HUDEP-2 (cell line): ENCODE measurements at regions not wholly inside any gene's neighbourhood (a gene's known extent, or its start where the extent isn't known, plus 50 kb on each side); places are given as distances from the start of the nearest gene placed in this dataset.
"Not testable (repeated sequence)": the region's sequence is repeated elsewhere in the genome, so short reads cannot be mapped to it uniquely, and the experiment has no call there.

Experiments used
- DNase-seq, 76 experiments: peaks; one replicate each; lab custom pipeline; 2025; ENCODE audit not compliant: unreplicated experiment in 76 of 76; lab: John Stamatoyannopoulos, UW

- no peak for DNase-seq
Observed at GRCh38 chr11:44387825-44388224, 77.9 kb upstream of the ALX4 start.

GRCh38 chr11:44388828-44389657, 79.1 kb upstream of the ALX4 start:
- no peak for DNase-seq

- no peak for DNase-seq
Observed at GRCh38 chr11:44389963-44390605, 80.1 kb upstream of the ALX4 start.

DNA sequence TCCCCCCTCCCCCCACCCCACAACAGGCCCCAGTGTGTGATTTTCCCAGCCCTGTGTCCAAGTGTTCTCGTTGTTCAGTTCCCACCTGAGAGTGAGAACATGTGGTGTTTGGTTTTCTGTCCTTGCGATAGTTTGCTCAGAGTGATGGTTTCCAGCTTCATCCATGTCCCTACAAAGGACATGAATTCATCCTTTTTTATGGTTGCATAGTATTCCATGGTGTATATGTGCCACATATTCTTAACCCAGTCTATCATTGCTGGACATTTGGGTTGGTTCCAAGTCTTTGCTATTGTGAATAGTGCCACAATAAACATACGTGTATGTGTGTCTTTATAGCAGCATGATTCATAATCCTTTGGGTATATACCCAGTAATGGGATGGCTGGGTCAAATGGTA, 81.1 kb upstream of the ALX4 start:
- not testable (repeated sequence) for DNase-seq

DNA sequence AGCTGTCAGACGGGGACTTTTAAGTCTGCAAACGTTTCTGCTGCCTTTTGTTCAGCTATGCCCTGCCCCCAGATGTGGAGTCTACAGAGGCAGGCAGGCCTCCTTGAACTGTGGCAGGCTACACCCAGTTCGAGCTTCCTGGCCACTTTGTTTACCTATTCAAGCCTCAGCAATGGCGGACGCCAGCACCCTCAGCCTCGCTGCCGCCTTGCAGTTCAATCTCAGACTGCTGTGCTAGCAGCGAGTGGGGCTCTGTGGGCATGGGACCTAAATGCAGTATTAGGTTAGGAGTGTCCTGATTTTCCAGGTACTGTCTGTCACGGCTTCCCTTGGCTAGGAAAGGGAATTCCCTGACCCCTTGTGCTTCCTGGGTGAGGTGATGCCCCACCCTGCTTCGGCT, 86.8 kb upstream of the ALX4 start:
- not testable (repeated sequence) for DNase-seq

GRCh38 chr11:44397586-44398178, 87.7 kb upstream of the ALX4 start:
- DNase-seq, result peak in 1 of 76 experiments; percentile 24

- DNase-seq, result no peak
Observed at GRCh38 chr11:44398266-44399030, 88.5 kb upstream of the ALX4 start.

DNA sequence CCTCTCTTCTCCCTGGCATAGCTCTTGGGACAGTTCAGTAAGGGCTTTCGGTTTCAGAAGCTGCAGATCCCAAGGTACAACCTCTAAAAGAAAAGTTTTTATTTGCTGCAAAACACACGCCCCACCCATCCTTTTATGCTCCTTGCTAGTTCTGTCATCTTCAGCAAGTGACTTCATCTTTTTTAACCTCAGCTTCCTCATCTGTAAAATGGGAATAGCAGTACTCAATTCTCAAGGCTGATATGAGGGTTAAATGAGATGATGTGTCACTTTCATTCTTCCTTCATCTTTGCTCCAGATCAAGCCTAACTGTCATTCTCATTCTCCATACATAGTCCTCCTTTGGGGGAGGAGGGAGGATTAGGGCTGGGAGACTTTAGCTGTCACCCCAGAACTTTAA, 90.0 kb upstream of the ALX4 start:
- DNase-seq, result no peak

DNA sequence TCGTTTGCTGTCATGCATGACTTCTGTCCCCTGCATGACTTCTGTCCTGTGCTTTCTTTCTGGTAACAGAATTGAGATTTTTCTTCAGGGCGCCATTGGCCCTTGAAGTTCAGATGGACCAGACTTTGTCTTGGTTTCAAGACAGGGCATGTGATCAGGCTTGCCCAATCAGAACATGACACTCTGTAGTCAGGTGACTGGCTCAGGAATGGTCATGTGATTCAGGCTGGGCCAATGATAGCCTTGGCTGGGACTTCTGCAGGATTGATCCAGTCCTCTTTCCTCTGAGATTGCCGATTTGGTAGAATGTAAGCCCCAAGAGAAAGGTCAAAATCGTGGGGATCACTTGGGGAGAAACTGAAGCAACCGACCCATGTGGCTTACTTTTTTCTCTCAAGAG, 90.5 kb upstream of the ALX4 start:
- no peak for DNase-seq

GRCh38 chr11:44402466-44403075, 92.6 kb upstream of the ALX4 start:
- no peak for DNase-seq

DNA sequence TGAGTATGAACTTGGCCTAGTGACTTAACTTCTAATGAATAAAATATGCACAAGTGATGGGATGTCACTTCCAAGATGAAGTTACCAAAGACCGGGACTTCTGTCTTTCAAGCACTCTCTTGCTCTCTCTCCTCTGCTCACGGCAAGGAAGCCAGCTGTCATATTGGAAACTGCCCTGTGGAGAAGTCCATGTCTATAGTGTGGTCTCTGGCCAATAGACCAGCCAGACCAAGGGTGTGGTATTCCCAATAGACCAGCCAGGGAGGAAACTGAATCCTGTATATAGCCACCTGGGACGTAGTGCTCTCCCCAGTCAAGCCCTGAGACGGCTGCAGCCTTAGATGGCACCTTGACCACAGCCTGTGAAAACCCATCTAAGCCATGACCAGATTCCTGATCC, 93.2 kb upstream of the ALX4 start:
- DNase-seq, result no peak

DNA sequence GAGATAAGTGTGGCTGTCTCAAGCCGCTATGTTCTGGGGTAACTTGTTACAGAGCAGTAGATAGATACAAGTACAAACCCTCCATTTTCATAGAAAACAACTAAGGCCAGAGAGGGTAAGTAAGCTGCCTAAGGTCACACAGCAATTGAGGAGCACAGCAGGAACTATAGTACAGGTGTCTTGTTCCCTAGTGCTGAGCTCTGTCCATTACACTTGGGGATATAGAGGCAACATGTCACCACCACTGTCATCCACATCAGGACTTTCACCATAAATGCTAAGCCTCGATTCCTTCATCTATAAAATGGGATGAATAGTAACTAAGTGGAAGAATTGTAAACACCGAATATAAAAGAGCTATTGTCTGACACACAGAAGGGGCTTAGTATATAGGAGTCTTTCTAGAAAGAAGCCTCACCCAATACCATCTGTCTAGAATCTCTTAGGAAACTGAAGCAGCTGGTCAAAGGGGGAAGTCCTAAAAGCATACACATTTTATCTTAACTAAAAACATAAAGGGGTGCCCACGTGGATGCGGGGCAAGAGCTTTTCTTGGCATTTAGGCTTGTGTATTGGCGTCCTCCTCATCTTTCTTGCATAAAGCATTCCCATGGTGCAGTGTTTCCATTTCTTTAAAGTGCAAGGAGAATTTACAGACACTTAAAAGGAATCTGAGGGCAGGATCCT, 93.8 kb upstream of the ALX4 start:
- no peak for DNase-seq

DNA sequence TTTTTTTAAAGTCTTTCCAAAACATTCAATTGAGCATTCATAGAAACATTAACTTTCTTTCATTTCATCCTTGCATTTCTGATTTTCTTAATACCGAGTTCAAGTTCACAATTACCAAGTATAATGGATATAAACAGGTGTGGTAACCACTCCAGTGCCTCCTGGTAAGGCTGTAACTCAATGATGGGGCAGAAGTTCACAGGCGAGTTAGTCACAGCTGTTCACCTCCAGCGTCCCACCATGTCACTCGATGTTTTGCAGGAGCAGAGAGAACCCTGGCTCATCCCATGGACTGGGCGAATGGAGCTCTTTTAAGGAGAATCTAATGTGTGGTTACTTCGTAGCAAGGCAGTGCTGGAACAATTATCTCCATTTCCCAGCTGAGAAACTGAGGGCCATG, 94.4 kb upstream of the ALX4 start:
- DNase-seq, result no peak

DNA sequence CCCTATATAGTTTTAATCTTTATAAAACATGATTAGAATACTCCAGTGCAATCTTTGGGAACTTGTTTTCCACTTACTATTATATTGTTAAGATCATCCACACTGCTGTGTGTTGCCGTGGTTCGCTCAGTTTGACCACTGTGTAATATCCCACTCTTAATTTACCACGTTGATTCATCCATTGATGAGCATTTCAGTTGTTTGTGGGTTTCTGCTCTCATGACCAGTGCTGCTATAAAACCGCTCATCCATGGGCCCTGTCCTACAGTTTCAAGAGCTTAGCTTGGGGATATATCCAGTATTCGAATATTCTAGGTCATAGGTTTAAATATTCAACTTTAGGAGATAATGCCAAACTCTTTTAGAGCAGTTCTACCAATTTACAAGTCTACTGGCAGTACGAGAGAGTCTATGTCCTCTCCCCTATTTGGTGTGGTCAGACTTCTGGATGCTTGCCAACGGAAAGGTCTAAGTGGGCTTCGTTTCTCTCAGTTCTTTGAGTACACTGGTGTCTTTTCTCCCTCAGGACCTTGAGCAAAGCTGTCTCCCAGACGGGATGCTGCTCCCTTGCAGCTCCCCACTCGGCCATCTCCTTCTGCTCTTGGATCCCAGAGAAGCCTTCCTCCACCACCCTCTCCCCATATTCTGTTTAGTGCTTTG, 94.9 kb upstream of the ALX4 start:
- no peak for DNase-seq

GRCh38 chr11:44407211-44407996, 97.5 kb upstream of the ALX4 start:
- DNase-seq, result peak in 1 of 76 experiments; percentile 14

GRCh38 chr11:44408141-44408540, 98.2 kb upstream of the ALX4 start:
- no peak for DNase-seq

DNA sequence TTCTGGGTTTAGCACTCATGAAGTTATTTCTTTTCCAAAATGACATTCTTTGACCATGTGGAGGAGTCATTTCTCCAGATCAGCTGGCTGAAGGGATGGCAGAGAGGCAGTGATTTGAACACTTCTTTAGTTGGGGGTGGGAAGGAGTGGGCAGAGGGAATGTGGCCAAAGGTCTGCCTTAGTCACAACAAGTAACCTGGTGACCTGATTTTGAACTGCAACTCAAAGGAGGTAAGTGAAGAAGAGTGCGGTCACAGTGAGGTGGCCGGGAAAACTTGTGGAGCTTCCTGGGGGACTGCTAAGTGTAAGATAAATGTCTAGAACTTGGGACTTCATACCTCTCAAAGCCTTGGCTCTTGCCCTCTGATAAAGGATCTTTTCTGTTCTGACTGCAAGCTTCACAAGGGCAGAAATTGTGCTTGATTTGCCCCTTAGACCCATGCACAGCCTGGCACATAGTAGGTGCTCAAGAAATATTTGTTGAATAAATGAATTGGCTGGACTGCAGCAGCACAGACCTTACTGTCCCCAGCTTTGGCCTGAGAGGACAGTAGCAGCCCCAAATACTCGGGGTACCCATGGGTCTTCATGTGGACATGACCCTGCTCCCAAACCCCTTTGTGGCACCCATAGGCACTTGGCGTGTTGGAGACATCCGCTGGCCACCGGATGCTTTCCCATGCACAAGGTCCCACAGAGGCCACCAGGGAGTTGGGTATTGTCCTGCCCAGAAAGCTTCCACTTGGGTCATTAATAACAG, 99.0 kb upstream of the ALX4 start:
- DNase-seq, result no peak

DNA sequence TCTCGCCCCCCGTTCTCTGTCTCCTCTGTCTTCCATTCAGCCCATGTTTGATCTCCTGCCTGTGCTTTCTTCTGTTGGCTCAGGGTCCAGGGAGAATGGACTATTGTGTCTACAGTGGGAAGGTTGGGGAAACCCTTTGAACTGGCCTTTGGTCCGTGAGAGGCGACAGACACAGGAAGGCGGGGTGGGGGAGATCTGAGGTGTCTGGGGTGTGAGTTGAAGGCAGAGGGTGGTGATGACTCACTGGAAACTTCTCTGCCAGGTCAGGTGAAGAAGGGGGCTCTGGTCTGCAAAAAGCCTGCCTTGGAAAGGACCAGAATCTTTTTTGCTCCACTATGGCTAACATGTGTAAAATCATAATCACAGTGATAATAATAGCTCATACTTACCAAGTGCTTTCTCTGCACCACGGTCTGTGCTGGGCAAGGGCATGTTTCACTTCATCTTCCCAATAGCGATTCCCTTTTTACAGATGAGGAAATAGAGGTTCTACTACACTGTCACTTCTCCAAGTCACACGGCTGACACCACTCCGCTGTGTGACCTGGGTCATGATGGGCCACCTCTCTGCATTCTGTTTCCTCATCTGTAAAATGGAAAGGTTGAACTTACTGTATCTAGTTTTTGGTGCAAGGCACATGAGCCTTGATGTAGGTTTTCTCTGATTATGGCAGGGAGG, 99.8 kb upstream of the ALX4 start:
- DNase-seq, result no peak
